NCI-H2227 treated with DMSO at 0.1 percent for 48 hours (cell line): ENCODE measurements at regions not wholly inside any gene's neighbourhood (a gene's known extent, or its start where the extent isn't known, plus 50 kb on each side); places are given as distances from the start of the nearest gene placed in this dataset.

Experiments used
- DNase-seq: peaks from one replicate; lab custom pipeline; 2025; lab: John Stamatoyannopoulos, UW

DNA sequence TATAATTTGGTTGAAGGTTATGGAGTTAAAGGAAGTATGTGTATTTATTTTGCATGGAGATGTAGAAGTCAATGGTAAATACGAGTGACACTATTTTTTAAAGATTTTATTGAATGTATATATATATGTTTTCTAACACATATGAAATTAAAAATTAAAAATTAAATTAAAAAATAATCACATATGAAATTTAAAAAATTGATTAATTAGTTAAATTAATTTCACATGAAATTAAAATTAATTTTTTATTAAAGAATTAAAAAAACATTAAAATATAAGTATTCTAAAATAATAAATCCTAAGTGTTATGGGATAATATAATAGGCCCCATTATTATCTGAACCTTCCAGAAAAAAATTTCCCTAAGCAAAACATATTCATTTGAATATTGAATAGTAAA lies 1163.5 kb downstream of the ARAP2 start:
- no peak for DNase-seq

DNA sequence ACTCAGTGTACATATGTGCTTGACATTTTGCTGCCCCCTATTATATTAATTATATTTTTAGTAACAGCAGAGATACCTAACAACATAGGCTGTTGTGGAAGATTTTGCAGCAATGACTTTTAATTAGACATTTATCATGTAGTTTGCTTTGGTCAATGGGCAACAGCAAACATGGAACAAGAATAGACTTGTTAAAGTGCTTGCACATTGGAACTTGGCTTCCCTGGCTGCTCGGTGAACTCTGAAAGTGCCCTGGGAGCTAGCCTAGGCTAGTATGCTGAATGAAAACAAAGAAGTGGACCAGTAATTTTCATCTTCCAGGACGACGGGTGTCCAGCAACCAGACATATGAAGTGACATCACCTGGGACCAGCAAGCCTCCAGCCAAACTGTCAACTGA lies 1157.1 kb downstream of the ARAP2 start:
- DNase-seq: no peak

DNA sequence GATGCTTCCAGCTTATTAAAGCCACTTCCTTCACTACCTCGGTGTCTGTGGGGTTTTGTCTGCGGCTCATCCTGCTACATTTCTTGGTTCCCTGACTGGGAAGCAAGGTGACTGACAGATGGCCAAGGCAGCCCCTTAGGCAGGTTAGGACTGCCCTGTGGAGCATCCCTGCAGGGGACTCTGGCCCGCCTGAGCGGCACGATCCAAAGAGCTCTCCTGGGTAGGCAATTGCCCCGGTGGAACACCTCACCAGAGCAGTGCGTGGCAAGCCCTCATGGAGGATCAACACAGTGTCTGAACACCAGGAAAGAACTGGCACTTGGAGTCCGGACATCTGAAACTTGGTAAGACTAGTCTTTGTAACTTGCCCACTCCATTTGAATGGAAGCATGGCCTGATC lies 1143.4 kb downstream of the ARAP2 start:
- no peak for DNase-seq

DNA sequence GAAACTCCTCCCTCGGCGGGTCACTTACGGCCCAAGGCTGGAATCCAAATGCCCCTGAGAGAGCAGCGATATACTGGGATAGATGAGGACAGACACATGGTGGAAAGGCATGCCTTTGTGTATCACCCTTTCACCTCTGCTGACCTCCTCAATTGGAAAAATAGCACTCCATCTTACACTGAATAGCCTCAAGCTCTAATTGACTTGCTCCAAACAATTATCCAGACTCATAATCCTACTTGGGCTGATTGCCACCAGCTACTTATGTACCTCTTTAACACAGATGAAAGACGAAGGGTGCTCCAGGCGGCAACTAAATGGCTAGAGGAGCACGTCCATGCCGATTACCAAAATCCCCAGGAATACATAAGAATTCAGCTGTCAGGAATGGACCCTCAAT lies 1142.2 kb downstream of the ARAP2 start:
- no peak for DNase-seq

DNA sequence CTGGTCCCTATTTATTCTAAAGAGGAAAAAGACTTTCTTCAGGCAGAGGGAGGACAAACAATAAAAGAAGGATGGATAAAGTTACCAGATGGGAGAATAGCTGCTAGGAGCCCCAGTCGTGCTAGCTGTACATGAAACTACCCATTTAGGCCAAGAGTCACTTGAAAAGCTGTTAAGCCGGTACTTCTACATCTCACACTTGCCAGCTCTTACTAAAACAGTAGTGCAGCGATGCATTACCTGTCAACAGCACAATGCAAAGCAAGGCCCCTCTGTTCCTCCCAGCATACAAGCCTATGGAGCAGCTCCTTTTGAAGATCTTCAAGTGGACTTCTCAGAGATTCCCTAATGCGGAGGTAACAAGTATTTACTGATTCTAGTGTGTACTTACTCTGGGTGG lies 1138.8 kb downstream of the ARAP2 start:
- no peak for DNase-seq

DNA sequence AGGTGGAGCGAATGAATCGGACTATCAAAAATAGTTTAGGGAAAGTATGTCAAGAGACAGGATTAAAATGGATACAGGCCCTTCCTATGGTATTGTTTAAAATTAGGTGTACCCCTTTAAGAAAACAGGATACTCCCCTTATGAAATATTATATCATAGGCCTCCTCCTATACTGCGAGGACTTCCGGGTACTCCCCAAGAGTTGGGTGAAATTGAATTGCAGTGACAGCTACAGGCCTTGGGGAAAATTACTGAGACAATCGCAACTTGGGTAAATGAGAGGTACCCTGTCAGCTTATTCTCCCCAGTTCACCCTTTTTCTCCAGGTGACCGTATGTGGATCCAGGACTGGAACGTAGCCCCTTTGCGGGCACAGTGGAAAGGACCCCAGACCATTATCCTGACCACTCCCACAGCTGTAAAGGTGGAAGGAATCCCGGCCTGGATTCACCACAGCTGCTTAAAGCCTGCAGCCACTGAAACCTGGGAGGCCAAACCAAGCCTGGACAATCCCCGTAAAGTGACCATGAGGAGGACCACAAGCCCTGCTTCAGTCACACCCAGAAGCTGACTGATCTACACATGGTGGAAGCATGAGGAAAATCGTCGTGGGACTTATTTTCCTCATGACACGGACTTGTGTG lies 1138.1 kb downstream of the ARAP2 start:
- no peak for DNase-seq

DNA sequence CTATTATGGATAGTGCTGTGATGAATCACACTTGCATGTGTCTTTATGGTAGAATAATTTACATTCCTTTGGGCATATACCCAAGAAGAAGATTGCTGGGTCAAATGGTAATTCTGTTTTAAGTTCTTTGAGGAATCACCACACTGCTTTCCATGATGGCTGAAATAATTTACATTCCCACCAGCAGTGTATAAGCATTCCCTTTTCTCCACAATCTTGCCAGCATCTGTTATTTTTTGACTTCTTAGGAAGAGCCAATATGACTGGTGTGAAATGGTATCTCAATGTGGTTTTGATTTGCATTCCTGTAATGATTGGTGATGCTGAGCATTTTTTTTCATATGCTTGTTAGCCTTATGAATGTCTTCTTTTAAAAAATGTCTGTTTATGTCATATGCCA lies 1120.2 kb downstream of the ARAP2 start:
- no peak for DNase-seq

DNA sequence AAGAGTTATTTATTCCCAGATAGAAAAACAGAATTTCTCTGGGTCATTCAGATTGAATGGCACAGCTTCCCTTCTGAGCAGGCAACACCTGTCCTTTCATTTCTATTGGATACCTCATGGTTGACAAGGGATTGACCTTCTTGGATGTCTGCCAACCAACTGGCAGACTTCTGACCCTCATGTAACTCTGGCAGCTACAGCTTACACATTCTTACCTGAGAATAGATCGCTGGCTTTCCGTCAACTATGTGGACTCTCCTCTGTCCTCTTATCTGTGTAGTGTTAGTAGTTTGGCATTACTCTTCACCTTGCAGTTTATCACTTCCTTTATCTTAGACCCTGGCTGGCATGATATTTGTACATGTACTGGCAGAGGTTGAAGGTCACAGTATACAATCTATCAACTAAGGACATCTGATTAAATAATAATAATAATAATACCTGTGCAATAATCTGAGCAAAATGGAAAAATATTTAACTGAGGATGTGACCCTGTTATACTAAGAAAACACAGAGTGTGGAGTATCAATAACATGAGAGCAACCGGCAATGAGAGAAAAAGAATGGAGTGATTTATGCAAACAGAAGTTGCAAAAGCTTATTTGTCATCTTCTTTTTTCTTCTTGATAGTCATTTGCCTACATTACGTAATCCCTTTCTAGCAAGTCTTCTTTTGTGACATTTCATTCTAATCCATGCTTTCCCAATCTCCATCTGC lies 1118.2 kb downstream of the ARAP2 start:
- no peak for DNase-seq

DNA sequence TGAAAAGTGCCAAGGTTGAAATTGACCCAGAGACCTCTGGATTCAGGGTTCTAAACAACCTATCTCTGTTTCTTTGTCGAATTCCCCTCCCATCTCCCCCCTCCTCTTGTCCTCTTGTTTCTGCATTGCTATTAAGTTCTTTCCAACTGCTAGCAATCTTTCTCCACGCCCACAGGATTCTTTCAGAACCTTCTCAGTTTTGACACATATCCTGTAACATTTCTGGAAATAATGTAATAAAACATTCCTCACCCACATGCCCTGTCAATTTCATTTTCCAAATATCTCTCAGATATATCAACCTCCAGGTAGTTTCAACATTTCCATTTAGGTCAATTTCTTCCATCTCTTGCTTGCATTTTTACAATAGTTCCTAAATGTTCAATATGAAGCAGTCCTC lies 1105.9 kb downstream of the ARAP2 start:
- no peak for DNase-seq

DNA sequence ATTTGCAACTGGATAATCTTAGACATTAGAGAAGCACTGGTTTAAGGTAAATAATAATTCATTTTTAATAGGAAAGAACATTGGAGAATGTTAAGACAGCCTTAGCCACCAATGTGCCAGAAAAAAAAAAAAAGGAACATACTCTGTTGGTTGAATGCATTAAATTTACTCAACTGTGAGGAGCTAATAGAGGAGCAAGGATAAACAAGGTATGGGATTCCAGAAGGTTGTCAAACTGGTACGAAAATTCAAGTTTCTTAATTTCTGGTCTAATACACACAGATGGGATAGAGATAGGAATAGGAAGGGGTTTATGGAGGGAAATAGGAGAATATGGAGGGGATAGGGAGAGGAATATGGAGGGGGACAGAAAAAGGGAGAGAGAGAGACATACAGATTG lies 1096.6 kb downstream of the ARAP2 start:
- no peak for DNase-seq

DNA sequence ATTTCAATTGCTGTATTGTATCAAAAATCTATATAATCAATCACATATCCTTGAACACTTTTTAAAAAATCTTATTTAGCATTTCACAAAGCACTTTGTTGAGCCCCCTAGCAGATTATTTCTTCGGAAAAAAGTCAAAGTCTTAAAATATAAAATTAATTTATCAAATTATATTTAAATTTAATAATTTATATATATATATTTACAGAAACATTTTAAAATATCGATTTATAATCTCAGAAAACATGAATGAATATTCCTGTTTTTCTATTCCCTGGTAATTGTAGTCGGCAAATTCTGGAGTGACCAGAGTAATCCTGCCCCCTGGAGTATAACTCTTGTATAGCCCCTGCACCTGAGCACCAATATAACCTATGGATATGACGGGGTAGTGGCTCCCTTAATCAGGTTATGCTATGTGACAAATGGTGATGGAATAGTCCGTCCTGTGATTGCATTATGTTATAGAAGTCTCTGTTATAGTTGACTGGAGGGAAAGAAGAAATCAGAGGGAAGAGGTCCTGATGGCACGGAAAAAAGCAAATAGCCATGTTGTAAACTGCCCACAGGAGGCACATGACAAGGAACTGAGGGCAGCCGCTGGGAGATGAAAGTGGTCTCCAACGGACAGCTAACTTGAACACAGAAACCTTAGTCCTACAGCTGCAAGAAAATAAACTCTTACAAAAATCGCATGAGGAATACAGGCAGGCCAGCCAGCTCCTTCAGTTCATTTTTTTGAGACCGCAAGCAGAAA lies 1092.3 kb downstream of the ARAP2 start:
- no peak for DNase-seq

DNA sequence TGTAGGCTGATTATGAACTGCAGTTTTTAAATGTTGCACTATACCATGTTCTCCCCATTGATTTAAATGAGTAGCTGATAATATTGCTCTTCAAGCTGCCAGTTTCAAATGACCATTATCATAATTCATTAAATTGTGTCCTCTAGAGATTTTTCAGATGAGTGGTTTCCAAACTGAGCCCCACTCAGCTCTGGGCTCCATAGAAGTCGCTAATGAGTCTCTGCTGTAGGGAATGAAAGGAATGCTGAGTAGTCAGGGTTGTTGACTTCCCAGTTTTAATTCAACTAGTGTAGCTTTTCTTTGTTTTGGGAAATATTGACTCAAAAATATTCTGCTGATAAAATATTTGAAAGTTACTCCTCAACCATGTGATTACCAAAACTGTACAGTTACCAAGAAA lies 1081.1 kb downstream of the ARAP2 start:
- no peak for DNase-seq

DNA sequence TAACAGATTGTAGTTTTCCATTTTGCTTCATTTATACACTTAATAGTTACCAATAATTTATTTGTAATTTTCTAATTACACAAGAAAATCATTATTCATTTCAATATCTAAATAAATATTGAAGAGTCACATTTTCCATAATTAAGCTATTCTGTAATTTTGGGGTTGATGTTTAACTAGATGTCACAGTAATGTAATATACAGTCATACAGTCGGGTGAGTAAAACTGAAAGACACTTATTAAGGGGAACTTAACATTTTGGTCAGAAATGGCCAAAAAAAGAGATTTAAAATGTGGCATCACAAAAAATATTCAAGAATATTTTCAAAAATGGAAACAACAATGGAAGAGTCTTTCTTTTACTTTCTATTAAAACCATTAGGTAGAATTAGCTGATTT lies 1080.3 kb downstream of the ARAP2 start:
- no peak for DNase-seq

DNA sequence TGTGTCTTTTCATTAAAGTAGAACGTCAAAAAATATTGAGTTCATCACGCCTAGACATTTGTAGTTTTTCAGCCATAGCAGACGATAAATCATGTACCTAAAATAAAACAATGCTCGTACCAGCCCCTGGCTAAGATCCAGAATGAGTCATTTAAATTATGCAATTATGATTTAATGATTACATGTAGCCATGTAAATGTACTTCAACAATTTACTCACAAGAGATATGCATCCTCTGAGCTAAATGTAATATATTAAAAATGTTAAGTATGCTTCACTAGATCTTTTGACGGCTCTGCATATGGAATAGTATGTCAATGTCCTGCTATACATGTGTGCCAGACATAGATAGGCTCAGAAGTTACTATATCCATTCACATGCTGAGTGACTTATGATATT lies 1077.8 kb downstream of the ARAP2 start:
- no peak for DNase-seq

DNA sequence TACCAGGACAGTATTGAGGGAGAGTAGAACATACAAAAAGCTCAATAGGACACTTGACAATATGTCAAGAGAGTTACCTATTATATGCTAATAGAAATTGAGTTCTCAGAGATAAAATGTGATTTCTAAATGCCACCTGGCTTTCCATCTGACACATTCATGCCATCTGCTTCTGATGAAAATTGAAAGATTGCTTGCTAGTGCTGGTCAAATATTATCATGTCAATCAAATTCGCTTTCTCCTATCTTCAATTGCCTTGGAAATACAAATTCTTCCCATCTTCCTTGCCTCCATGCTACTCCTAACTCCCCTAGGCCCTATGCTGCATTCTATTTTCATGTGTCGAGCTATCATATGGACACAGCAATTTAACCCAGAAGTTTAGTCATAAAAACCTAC lies 1076.9 kb downstream of the ARAP2 start:
- DNase-seq: no peak

DNA sequence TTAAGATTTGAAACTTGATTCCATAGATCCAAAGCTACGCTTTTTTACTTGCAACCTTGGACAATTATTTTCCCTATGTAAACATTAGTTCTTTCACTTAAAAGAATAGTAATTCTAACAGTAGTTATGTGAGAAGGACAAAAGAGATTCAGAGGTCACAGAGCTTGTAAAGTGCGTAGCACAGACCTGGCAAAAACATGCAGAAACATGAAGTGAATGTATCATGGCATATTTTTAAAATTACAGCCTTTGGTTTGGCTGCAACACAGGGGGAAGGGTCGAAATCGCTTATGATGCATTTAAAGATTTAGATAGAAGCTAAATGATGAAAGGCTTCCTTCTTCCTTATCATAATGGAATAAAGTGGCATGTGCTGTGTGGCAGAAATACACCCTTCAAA lies 1068.8 kb downstream of the ARAP2 start:
- DNase-seq: no peak

DNA sequence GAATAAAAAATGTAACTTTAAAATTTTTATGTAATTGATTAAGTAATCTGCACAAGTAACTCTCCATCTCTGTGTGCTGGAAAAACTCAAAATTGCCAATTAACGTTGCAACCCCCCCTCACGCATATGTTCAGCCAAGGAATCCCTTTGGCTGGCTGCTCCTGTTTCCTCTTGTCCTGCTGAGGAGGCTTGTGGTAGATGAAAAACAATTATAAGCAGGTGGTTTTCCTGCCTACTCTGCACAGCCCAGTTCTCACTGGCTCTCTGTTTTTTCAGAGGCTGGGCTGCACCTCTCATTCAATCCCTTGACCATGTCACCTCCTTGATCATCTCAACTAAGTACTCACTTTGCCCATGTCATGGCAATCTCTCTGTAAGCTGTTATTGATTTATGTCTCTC lies 1068.4 kb downstream of the ARAP2 start:
- DNase-seq: no peak

DNA sequence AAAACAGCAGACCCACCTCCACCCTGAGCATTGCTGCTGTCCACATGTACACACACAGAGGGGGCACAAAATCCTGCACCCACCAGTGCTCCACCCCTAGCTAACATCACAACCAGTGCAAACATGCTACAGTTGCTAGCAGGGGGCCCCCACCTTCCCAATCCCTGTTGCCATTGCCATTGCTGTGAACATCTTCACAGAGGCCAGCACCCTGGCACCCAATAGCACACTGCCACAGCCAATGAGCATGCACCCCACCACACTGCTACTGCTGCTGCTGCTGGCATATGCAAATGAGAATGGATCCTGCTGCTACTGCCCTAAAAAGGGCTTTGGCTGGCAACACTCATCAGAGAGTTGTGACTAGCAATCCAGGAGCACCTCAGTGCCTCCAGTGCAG lies 1061.9 kb downstream of the ARAP2 start:
- DNase-seq: no peak

DNA sequence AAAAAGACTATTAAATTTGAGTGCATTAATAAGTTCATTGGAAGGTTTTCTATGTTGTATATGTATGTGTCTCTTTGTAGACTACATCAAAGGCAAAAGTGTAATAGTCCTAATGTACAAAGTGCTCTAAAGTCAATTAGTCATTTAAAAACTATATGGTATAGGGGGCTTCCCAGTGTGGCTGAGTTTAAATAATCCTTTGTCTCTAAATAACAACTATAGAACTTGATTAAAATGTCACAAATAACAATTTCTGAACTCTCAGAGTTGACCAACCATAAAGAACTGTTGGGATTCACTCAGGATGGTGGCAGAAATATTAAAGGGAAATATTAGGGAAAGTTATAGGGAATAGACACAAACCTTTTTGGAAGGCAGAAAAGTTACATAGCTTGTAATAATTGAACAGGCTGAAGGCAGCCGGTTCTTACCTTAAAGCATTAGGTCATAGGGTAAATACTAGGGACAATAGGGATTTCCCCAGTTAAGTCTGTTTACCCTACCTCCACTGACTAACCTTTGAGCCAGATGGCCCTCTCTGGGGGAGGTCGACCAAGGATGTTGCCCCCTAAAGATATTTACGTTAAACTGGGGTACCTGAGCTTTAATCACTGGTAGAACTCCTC lies 1054.2 kb downstream of the ARAP2 start:
- DNase-seq: no peak

DNA sequence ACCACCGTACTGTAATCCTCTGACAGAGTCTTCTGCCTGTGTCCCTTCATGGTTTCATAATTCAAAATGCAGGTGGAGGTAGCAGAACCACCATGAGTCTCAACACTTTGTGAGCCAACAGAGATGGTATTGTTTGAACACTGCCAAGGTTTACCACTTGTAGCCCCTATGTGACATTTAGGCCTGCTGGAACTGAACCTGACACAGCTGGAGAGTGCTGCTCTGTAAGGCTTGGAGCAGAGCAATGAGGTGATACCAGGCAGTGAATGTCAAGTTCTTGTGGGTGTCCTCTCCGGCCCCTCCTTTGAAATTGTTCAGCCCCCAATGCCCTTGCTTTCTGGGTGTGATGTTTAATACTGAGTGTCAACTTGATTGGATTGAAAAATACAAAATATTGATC lies 1042.9 kb downstream of the ARAP2 start:
- DNase-seq: no peak

DNA sequence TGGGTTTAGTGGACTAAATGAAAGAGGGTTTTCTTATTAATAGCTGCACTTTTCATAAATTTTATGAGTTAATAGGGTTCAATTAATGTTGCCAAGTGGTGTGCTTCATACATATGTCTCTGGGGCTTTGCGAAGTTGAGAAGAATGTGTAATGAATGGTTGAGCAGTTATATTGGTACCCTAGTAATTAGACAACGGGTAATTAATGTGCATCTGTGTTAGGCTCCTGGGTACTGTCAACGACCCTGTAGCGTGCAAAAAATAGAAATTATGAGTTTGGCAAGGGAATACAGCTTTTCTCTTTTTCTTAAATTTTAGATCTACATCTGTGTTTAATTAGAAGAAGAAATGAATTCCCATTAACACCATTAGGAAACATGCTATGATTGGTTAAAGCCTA lies 1027.7 kb downstream of the ARAP2 start:
- DNase-seq: no peak

DNA sequence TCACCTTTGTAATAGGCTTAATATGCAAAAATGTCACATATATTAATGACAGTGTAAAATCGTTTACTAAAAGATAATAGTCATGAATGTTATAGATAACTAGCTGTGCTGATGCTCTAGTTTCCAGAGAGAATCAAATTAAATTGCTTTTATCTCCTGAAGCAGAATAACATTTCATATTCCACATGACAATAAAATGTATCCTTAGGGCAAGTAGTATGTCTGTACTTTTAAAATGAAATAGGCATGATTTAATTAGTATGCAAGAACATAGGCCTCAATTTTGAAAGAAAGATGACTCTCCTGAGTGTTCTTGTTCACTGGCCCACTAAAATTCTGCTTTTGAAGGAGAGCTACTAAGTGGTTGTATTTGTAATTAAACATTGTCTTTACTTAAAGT lies 1027.0 kb downstream of the ARAP2 start:
- no peak for DNase-seq

DNA sequence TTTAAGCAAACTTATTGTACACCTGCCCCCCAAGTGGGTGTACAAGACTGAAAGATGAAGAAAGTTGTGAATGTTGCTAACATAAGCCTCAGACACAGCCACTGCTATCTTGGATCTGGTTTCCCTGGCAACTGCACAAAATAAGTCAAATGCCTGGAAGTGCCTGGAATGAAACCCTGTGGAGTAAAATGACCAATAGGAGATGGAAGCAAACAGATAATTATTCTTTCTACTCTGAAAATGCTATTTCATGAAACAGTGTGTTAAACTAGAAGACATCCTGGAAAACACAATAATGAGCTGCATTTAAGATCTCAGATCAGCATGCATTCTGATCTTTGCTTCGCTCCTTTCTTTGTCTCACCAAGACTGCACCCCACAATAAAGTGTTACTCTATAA lies 1016.0 kb downstream of the ARAP2 start:
- DNase-seq: no peak
